Ishikawa (cell line): ENCODE measurements at regions not wholly inside any gene's neighbourhood (a gene's known extent, or its start where the extent isn't known, plus 50 kb on each side); places are given as distances from the start of the nearest gene placed in this dataset.

Experiments
- CEBPB ChIP-seq: IDR thresholded peaks from 2 replicates; pipeline ENCODE4 v1.6.1; 2012
- CREB1 ChIP-seq: IDR thresholded peaks from 2 replicates; pipeline ENCODE4 v1.6.1; 2012; ENCODE audit warnings: low read depth
- EGR1 ChIP-seq: IDR thresholded peaks from 2 replicates; pipeline ENCODE4 v1.6.1; 2012
- EP300 ChIP-seq: IDR thresholded peaks from 2 replicates; pipeline ENCODE4 v1.6.1; 2012; ENCODE audit warnings: borderline replicate concordance
- FOXM1 ChIP-seq: IDR thresholded peaks from 2 replicates; pipeline ENCODE4 v1.6.1; 2012; ENCODE audit warnings: low read depth, borderline replicate concordance
- NFIC ChIP-seq: IDR thresholded peaks from 2 replicates; pipeline ENCODE4 v1.6.1; 2012
- RAD21 ChIP-seq: IDR thresholded peaks from 2 replicates; pipeline ENCODE4 v1.6.1; 2012; ENCODE audit warnings: low read depth
- TAF1 ChIP-seq: IDR thresholded peaks from 2 replicates; pipeline ENCODE4 v1.6.1; 2012; ENCODE audit warnings: low read depth, mild to moderate bottlenecking
- TEAD4 ChIP-seq: IDR thresholded peaks from 2 replicates; pipeline ENCODE4 v1.6.1; 2012
- USF1 ChIP-seq: IDR thresholded peaks from 2 replicates; pipeline ENCODE4 v1.6.1; 2012
- YY1 ChIP-seq: IDR thresholded peaks from 2 replicates; pipeline ENCODE4 v1.6.1; 2012; ENCODE audit warnings: low read depth
- ZBTB7A ChIP-seq: IDR thresholded peaks from 2 replicates; pipeline ENCODE4 v1.6.1; 2012; ENCODE audit warnings: low read depth
- TF ChIP-seq, protein P1 (sequence below): IDR thresholded peaks from 2 replicates; pipeline ENCODE4 v1.6.1; 2012
- TF ChIP-seq, protein P2 (sequence below): IDR thresholded peaks from 2 replicates; pipeline ENCODE4 v1.6.1; 2012; ENCODE audit warnings: low read depth, mild to moderate bottlenecking

DNA sequence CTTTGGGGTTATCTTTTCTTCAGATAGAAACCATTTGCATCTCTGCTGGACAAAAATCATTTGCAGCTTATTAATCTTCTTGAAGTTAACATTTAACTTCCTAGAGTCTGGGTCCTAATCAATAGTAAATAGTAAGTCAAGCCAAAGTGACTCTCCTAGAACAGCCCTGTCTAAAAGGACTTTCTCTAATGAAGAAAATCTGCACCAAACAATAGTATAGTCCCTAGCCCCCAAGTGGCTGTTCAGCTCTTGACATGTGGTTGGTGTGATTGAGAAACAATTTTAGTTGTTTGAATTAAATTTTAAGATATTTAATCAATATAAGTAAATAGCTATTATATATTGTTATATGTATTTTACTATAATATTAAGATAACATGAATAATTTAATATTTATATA is 64.6 kb upstream of the SHB start:
- TF ChIP-seq, protein P1, sequence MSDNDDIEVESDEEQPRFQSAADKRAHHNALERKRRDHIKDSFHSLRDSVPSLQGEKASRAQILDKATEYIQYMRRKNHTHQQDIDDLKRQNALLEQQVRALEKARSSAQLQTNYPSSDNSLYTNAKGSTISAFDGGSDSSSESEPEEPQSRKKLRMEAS, result no peak
- no peak for TF ChIP-seq RAD21
- TF ChIP-seq TEAD4, result no peak
- TF ChIP-seq EP300, result no peak
- no peak for TF ChIP-seq CEBPB
- no peak for TF ChIP-seq YY1
- no peak for TF ChIP-seq TAF1
- TF ChIP-seq, protein P2, sequence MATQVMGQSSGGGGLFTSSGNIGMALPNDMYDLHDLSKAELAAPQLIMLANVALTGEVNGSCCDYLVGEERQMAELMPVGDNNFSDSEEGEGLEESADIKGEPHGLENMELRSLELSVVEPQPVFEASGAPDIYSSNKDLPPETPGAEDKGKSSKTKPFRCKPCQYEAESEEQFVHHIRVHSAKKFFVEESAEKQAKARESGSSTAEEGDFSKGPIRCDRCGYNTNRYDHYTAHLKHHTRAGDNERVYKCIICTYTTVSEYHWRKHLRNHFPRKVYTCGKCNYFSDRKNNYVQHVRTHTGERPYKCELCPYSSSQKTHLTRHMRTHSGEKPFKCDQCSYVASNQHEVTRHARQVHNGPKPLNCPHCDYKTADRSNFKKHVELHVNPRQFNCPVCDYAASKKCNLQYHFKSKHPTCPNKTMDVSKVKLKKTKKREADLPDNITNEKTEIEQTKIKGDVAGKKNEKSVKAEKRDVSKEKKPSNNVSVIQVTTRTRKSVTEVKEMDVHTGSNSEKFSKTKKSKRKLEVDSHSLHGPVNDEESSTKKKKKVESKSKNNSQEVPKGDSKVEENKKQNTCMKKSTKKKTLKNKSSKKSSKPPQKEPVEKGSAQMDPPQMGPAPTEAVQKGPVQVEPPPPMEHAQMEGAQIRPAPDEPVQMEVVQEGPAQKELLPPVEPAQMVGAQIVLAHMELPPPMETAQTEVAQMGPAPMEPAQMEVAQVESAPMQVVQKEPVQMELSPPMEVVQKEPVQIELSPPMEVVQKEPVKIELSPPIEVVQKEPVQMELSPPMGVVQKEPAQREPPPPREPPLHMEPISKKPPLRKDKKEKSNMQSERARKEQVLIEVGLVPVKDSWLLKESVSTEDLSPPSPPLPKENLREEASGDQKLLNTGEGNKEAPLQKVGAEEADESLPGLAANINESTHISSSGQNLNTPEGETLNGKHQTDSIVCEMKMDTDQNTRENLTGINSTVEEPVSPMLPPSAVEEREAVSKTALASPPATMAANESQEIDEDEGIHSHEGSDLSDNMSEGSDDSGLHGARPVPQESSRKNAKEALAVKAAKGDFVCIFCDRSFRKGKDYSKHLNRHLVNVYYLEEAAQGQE, result no peak
- no peak for TF ChIP-seq EGR1
- no peak for TF ChIP-seq FOXM1
- no peak for TF ChIP-seq ZBTB7A
- no peak for TF ChIP-seq NFIC
- TF ChIP-seq CREB1, result no peak
- TF ChIP-seq USF1, result no peak
